ENCODE measurements at regions not wholly inside any gene's neighbourhood (a gene's known extent, or its start where the extent isn't known, plus 50 kb on each side); places are given as distances from the start of the nearest gene placed in this dataset.

DNA sequence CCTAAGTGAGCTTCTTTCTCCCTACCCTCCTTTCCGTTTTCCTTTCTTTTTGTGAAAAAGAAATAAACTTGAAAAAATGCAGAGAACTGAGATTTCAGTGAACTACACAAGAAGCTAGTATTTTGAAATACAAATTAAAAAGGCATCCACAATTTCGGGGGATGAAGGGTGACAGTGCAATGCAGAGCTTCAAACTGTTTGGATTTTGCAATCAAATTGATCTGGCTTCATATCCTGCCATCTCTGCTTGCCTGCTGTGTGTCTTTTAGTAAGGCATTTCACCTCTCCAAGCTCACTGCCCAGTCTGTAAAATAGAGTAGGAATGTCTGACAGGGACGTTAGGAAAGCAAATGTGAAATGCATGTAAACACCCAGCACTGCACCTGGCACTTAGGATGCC lies 258.0 kb downstream of the HACE1 start:
- no peak overlapping the region for H2AFZ ChIP-seq (ENCODE audit: low read depth)
- H4K20me1 ChIP-seq (ENCODE audit: insufficient read depth): no peaks in the 10 kb centered on the region
- H3F3A ChIP-seq (replicated peaks; ENCODE audit: insufficient read depth): no peaks in the 10 kb centered on the region
- no peaks in the 10 kb centered on the region for H3K36me3 ChIP-seq (replicated peaks in 1 of 2; ENCODE audit: control insufficient read depth in 1 of 2, insufficient read depth in 2 of 2, low read length in 1 of 2)
- H3K4me2 ChIP-seq: peak overlapping the region; percentile 29
- WGBS (ENCODE audit: low lambda C conversion rate): 25% methylated on average over 3 of the region's 3 CpGs
- POLR2A ChIA-PET: no interaction called here
- peak overlapping the region in 1 of 2 experiments; percentile 39; a peak in 1 of 4 replicates for H3K27ac ChIP-seq (ENCODE audit: low read depth in 2 of 2, low read length in 1 of 2)
- CTCF ChIA-PET: interaction anchor here (1.2 kb wide), 1 partner anchor 14 kb away, joined by 3 read pairs; no protein-coding TSS in a partner anchor
- H3K27me3 ChIP-seq (ENCODE audit: insufficient read depth): no peaks in the 10 kb centered on the region
- TF ChIP-seq TEAD4 (IDR thresholded peaks at IDR 0.05; ENCODE audit: borderline replicate concordance, insufficient read depth) (no peak), GATA2 (CRISPR knock-in tag; IDR thresholded peaks at IDR 0.05) (peak; percentile 46; the same call in 1 of the 2 replicates), JUND (IDR thresholded peaks at IDR 0.05) (no peak)
- no peak for DNase-seq
- no peaks in the 10 kb centered on the region for H3K9me3 ChIP-seq
- peaks cover 18 to 21% of the 10 kb centered on the region in 2 experiments for H3K4me1 ChIP-seq (ENCODE audit: control insufficient read depth in 1 of 2, insufficient read depth in 2 of 2, low read depth in 1 of 2, low read length in 1 of 2)
- H3K79me2 ChIP-seq (ENCODE audit: insufficient read depth): no peaks in the 10 kb centered on the region
- no peaks in the 10 kb centered on the region for H3K9me2 ChIP-seq
- H3K4me3 ChIP-seq (ENCODE audit: low read depth in 2 of 2, low read length in 1 of 2): no peak overlapping the region; a peak in 1 of 4 replicates
- H3K9ac ChIP-seq: no peak overlapping the region

DNA sequence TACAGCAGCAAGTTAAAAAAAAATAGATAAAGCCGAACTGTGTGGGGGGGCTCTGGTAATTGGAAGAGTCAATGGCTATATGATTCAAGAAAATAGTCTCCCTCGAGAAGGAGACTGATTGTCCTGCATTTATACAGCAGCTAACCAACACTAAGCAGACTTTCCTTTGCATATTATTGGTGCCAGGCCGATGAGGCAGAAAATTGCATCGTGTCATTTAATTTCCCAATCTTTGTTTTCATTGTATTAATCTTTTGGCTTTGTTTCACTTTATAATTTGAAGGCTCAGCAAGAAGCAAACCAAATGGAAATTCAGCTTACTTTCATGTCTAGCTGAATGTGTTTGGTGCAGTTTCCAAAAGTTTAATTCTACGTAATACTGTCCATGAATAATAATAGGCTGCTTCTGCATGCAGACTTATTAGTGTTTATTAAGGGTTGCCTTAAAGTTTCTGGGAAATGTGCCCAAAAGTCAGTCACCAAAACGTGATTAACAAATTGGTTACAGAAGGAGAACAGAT lies 258.5 kb downstream of the HACE1 start:
- Histone ChIP-seq H3K4me1 (ENCODE audit: control insufficient read depth in 1 of 2, insufficient read depth in 2 of 2, low read depth in 1 of 2, low read length in 1 of 2) (peaks cover 18 to 21% of the 10 kb centered on the region in 2 experiments), H3F3A (replicated peaks; ENCODE audit: insufficient read depth) (no peaks in the 10 kb centered on the region), H3K27ac (ENCODE audit: low read depth in 2 of 2, low read length in 1 of 2) (peak overlapping the region; percentile 2 to 43; a peak in 2 of 4 replicates), H3K9me3 (no peaks in the 10 kb centered on the region), H3K9me2 (no peaks in the 10 kb centered on the region), H3K36me3 (replicated peaks in 1 of 2; ENCODE audit: control insufficient read depth in 1 of 2, insufficient read depth in 2 of 2, low read length in 1 of 2) (no peaks in the 10 kb centered on the region), H3K79me2 (ENCODE audit: insufficient read depth) (no peaks in the 10 kb centered on the region), H3K27me3 (ENCODE audit: insufficient read depth) (no peaks in the 10 kb centered on the region), H4K20me1 (ENCODE audit: insufficient read depth) (no peaks in the 10 kb centered on the region), H3K4me2 (peak overlapping the region; percentile 29), H3K9ac (no peak overlapping the region), H3K4me3 (ENCODE audit: low read depth in 2 of 2, low read length in 1 of 2) (no peak overlapping the region; a peak in 2 of 4 replicates), H2AFZ (ENCODE audit: low read depth) (no peak overlapping the region)
- DNase-seq: no peak
- TF ChIP-seq, protein P1, sequence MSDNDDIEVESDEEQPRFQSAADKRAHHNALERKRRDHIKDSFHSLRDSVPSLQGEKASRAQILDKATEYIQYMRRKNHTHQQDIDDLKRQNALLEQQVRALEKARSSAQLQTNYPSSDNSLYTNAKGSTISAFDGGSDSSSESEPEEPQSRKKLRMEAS (IDR thresholded peaks at IDR 0.05; ENCODE audit: low read depth): no peak
- TF ChIP-seq NRF1 (IDR thresholded peaks at IDR 0.05; ENCODE audit: low read depth, low read length): no peak
- TF ChIP-seq CHD2 (IDR thresholded peaks at IDR 0.05; ENCODE audit: low read length, partially characterized antibody): no peak
- TF ChIP-seq, protein P2, sequence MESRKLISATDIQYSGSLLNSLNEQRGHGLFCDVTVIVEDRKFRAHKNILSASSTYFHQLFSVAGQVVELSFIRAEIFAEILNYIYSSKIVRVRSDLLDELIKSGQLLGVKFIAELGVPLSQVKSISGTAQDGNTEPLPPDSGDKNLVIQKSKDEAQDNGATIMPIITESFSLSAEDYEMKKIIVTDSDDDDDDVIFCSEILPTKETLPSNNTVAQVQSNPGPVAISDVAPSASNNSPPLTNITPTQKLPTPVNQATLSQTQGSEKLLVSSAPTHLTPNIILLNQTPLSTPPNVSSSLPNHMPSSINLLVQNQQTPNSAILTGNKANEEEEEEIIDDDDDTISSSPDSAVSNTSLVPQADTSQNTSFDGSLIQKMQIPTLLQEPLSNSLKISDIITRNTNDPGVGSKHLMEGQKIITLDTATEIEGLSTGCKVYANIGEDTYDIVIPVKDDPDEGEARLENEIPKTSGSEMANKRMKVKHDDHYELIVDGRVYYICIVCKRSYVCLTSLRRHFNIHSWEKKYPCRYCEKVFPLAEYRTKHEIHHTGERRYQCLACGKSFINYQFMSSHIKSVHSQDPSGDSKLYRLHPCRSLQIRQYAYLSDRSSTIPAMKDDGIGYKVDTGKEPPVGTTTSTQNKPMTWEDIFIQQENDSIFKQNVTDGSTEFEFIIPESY (IDR thresholded peaks at IDR 0.05; ENCODE audit: borderline replicate concordance, low read depth): no peak
- no peak for TF ChIP-seq YY1 (IDR thresholded peaks at IDR 0.05; ENCODE audit: low read depth)
- TF ChIP-seq SIN3A (IDR thresholded peaks at IDR 0.05; ENCODE audit: borderline replicate concordance, low read depth, low read length): no peak
- TF ChIP-seq GATA2 (CRISPR knock-in tag; IDR thresholded peaks at IDR 0.05): no peak
- no peak for TF ChIP-seq RCOR1 (IDR thresholded peaks at IDR 0.05; ENCODE audit: low read length)
- no peak; a peak in 1 of 4 replicates for TF ChIP-seq EP300 (IDR thresholded peaks at IDR 0.05; ENCODE audit: borderline replicate concordance in 1 of 2, low read depth in 1 of 2, low read length in 1 of 2)
- TF ChIP-seq MXI1 (IDR thresholded peaks at IDR 0.05; ENCODE audit: low read depth, low read length): no peak
- TF ChIP-seq, protein P3, sequence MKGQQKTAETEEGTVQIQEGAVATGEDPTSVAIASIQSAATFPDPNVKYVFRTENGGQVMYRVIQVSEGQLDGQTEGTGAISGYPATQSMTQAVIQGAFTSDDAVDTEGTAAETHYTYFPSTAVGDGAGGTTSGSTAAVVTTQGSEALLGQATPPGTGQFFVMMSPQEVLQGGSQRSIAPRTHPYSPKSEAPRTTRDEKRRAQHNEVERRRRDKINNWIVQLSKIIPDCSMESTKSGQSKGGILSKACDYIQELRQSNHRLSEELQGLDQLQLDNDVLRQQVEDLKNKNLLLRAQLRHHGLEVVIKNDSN (IDR thresholded peaks at IDR 0.05; ENCODE audit: borderline replicate concordance, low read depth): no peak
- TF ChIP-seq, protein P4, sequence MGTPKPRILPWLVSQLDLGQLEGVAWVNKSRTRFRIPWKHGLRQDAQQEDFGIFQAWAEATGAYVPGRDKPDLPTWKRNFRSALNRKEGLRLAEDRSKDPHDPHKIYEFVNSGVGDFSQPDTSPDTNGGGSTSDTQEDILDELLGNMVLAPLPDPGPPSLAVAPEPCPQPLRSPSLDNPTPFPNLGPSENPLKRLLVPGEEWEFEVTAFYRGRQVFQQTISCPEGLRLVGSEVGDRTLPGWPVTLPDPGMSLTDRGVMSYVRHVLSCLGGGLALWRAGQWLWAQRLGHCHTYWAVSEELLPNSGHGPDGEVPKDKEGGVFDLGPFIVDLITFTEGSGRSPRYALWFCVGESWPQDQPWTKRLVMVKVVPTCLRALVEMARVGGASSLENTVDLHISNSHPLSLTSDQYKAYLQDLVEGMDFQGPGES (IDR thresholded peaks at IDR 0.05; ENCODE audit: low read depth, low read length): no peak
- no peak for TF ChIP-seq JUND (IDR thresholded peaks at IDR 0.05)
- TF ChIP-seq TEAD4 (IDR thresholded peaks at IDR 0.05; ENCODE audit: borderline replicate concordance, insufficient read depth): no peak
- no peak for TF ChIP-seq RXRA (IDR thresholded peaks at IDR 0.05; ENCODE audit: borderline replicate concordance, low read depth)
- no peak for TF ChIP-seq RFX5 (IDR thresholded peaks at IDR 0.05; ENCODE audit: low read length)
- TF ChIP-seq GABPA (IDR thresholded peaks at IDR 0.05; ENCODE audit: low read depth): no peak
- POLR2A ChIA-PET: no interaction called here
- CTCF ChIA-PET: interaction anchor here (1.2 kb wide), 1 partner anchor 14 kb away, joined by 3 read pairs; no protein-coding TSS in a partner anchor
- 21% methylated on average over 6 of the region's 6 CpGs for WGBS (ENCODE audit: low lambda C conversion rate)
